HCEC 1CT (cell line): ENCODE measurements at regions not wholly inside any gene's neighbourhood (a gene's known extent, or its start where the extent isn't known, plus 50 kb on each side); places are given as distances from the start of the nearest gene placed in this dataset.

ENCODE experiments used
- DNase-seq: peaks from one replicate; pipeline ENCODE4 v3.0.0-alpha.2; 2017

GRCh38 chr6:33921745-33922144 is 117.9 kb upstream of the MLN start:
- no peak for DNase-seq

- DNase-seq = no peak
Observed at GRCh38 chr6:33918175-33918695, 114.4 kb upstream of the MLN start.

GRCh38 chr6:33915134-33915533 is 111.3 kb upstream of the MLN start:
- DNase-seq = no peak

DNA sequence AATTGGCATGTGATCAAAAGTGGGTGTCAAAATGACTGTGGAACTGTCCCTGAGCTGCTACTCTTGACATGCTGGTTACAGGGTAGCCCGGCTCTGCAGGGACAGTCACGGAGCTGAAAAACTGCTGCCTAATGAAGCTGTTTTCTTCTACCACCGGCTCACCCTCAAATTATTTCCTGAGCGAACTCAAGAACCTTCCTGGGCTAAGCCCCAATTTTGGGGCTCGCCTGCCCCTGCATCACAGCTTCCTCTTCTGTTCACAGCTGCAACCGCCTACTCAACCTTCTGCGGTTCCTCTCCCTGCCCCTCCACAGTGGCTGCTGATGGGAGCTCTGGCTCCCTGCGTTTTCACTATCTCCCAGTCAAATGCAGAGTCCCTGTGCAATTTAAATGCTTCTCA is 110.8 kb upstream of the MLN start:
- no peak for DNase-seq

- DNase-seq = no peak
Observed at GRCh38 chr6:33912195-33912594, 108.4 kb upstream of the MLN start.

DNA sequence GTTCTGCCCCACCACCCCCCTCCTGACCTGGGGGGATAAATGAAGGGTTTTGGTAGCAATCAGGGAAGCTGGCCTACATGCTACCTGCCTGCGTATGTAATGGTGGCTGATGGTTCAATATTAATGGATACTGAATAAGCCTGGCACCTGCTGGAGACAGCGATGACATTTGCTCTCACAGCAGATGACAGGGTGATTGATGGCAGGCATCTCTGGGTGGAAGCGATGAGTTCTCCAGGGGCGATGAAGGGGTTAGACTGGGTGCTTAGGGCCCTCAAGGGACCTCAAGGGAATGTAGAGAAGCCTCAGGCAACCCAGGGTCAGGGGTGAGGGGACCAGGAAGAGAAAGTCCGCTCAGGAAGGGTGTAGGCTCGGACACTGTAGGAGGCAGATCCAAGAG is 107.7 kb upstream of the MLN start:
- DNase-seq = no peak

GRCh38 chr6:33910594-33910993 is 106.8 kb upstream of the MLN start:
- no peak for DNase-seq

GRCh38 chr6:33909737-33910136 is 105.9 kb upstream of the MLN start:
- DNase-seq = no peak

GRCh38 chr6:33908025-33908424 is 104.2 kb upstream of the MLN start:
- peak; percentile 4 for DNase-seq

GRCh38 chr6:33907227-33907626 is 103.4 kb upstream of the MLN start:
- no peak for DNase-seq

- DNase-seq = no peak
Observed at GRCh38 chr6:33906439-33906838, 102.6 kb upstream of the MLN start.

- DNase-seq = no peak
Observed at GRCh38 chr6:33905071-33905609, 101.3 kb upstream of the MLN start.

DNA sequence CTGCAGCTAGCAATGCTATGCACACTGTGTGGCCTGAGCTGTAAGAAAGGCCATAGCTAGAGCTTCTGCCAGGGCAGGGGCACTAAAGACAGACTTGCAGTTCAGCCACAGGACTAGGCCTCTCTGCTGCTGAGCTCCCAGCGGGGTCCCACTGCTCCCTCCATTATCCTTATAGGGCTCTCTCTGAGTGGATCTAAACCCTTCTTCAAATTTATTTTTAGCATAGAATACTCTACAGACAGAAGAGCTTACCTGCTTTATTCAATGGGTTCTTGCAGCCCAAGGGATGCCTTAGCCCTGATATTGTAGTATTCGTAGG is 100.9 kb upstream of the MLN start:
- DNase-seq = no peak

- DNase-seq = no peak
Observed at GRCh38 chr6:33904050-33904746, 100.4 kb upstream of the MLN start.

- no peak for DNase-seq
Observed at GRCh38 chr6:33903579-33903978, 99.8 kb upstream of the MLN start.

DNA sequence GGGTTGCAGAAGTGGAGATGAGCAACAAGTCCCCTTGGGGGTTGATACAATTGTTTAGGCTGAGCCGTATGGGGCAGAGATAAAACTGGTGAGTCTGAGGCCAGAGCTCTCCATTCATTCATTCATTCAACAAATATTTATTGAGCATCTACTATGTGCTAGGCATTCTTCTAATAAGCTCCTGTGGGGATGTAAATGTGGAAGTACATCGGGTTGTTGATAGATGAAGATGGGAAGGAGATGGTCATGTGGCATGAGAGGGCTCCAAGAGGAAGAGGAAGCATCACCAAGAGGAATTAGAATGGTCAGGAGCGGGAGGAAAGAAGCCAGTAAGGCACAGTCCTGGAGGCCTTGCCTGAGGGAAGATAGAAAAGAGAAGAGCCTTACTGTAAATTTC is 98.7 kb upstream of the MLN start:
- no peak for DNase-seq

DNA sequence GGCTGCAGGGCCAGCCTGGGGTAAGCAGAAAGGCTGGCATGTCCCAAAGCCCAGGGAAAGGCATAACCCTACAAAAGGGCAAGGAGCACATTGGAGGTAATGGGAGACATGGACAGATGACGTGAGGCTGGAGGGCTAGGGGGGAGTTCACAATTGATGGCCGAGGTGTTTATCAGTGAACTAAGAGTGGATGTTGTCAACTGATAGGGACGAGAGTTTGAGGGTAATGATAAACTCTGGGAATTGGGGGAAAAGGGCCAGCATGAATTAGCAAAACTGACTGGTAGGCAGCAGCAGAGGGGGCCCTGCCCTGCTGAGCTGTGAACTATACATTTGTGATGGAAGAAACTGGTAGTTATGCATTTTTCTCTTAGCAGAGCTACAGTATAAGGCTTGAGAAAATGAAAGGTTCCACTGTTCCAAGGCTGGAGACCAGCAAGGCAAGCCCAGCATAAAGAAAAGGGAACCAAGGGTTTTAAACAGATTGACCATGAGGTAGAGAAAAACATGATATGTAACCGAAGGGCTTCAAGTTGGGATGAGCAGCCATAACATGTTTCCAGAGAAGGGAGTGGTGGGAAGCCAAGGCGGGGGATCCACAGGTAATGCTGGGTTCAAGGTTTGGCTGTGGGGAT is 98.1 kb upstream of the MLN start:
- DNase-seq = no peak

GRCh38 chr6:33898771-33899170 is 95.0 kb upstream of the MLN start:
- no peak for DNase-seq

DNA sequence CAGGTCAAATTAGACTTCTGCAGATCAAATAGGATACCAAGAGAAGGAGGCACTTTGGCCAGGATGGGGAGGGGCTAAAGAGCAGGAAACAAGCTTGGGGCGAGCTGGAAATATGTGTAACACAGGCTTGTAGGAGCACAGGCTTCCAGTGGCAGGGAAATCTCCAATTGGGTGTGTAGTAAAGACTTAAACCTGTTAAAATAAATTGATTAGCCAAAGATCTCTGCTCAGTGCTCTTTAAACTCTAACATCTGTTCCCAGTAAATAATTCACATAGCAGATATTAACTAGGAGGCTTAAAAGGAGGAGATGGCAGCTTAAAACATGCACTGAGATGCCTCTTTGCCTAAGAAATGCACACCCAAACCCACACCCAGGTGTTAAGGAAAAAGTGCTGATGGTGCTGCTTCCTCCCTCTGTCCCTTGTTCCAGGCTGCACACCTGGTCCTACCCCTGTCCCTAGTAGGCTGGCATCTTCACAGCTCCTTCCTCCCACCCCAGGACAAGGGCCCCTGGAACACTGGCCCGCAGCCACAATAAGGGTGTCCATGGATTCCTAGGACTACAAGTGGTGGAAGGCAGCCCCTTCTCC is 93.5 kb upstream of the MLN start:
- DNase-seq = no peak

- no peak for DNase-seq
Observed at GRCh38 chr6:33896391-33897188, 92.8 kb upstream of the MLN start.

- DNase-seq = no peak
Observed at GRCh38 chr6:33895988-33896387, 92.2 kb upstream of the MLN start.

DNA sequence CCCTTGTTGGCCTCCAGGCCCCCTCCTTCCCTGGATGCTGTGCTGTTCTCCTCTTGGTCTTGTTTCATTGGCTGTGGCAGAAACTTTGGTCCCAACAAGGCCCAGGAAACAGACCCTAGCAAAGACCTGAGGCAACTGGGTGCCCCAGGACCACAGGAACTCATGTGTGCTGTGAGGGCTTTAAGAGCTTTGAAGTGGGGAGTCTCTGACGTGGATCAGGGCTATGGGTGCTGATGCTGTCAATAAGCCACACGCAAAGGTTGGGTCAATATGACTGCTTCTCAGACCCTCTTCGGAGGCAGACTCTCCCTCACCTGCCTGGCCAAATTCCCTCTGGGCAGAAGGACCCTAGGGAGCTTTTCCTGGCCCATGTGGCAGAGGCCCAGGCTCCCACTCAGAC is 91.5 kb upstream of the MLN start:
- DNase-seq = no peak

GRCh38 chr6:33894438-33894837 is 90.6 kb upstream of the MLN start:
- no peak for DNase-seq
